NCI-H2107 (cell line): ENCODE measurements at regions not wholly inside any gene's neighbourhood (a gene's known extent, or its start where the extent isn't known, plus 50 kb on each side); places are given as distances from the start of the nearest gene placed in this dataset.

Experiments used
- DNase-seq: peaks from one replicate; lab custom pipeline; 2025; lab: John Stamatoyannopoulos, UW

- no peak for DNase-seq
Measured at GRCh38 chr6:91802431-91802830, 1215.6 kb upstream of the MAP3K7 start.

GRCh38 chr6:91796603-91797002 lies 1209.7 kb upstream of the MAP3K7 start:
- DNase-seq = no peak

GRCh38 chr6:91788501-91788900 lies 1201.6 kb upstream of the MAP3K7 start:
- DNase-seq = no peak

GRCh38 chr6:91786474-91787184 lies 1199.8 kb upstream of the MAP3K7 start:
- no peak for DNase-seq

GRCh38 chr6:91782802-91783201 lies 1195.9 kb upstream of the MAP3K7 start:
- DNase-seq = no peak

GRCh38 chr6:91781946-91782345 lies 1195.1 kb upstream of the MAP3K7 start:
- DNase-seq = no peak

GRCh38 chr6:91780270-91780669 lies 1193.4 kb upstream of the MAP3K7 start:
- DNase-seq = no peak

- no peak for DNase-seq
Measured at GRCh38 chr6:91761621-91762020, 1174.7 kb upstream of the MAP3K7 start.

- no peak for DNase-seq
Measured at GRCh38 chr6:91754691-91755090, 1167.8 kb upstream of the MAP3K7 start.

GRCh38 chr6:91751526-91751925 lies 1164.7 kb upstream of the MAP3K7 start:
- DNase-seq = no peak

- DNase-seq = no peak
Measured at GRCh38 chr6:91744566-91744965, 1157.7 kb upstream of the MAP3K7 start.

- DNase-seq = no peak
Measured at GRCh38 chr6:91743756-91744155, 1156.9 kb upstream of the MAP3K7 start.

- DNase-seq = no peak
Measured at GRCh38 chr6:91731939-91732338, 1145.1 kb upstream of the MAP3K7 start.

- no peak for DNase-seq
Measured at GRCh38 chr6:91730710-91731109, 1143.8 kb upstream of the MAP3K7 start.

GRCh38 chr6:91720324-91720723 lies 1133.5 kb upstream of the MAP3K7 start:
- no peak for DNase-seq

- DNase-seq = no peak
Measured at GRCh38 chr6:91719414-91719813, 1132.5 kb upstream of the MAP3K7 start.

- no peak for DNase-seq
Measured at GRCh38 chr6:91718198-91718597, 1131.3 kb upstream of the MAP3K7 start.

GRCh38 chr6:91717094-91717493 lies 1130.2 kb upstream of the MAP3K7 start:
- no peak for DNase-seq

GRCh38 chr6:91716361-91716760 lies 1129.5 kb upstream of the MAP3K7 start:
- no peak for DNase-seq

GRCh38 chr6:91715171-91715805 lies 1128.4 kb upstream of the MAP3K7 start:
- no peak for DNase-seq

- no peak for DNase-seq
Measured at GRCh38 chr6:91713911-91714310, 1127.0 kb upstream of the MAP3K7 start.

GRCh38 chr6:91711518-91711917 lies 1124.6 kb upstream of the MAP3K7 start:
- no peak for DNase-seq

- DNase-seq = no peak
Measured at GRCh38 chr6:91710342-91710741, 1123.5 kb upstream of the MAP3K7 start.

GRCh38 chr6:91708534-91708933 lies 1121.7 kb upstream of the MAP3K7 start:
- DNase-seq = no peak
